NK-92 treated with Interleukin-12 subunit alpha and Interleukin-12 subunit beta, amount 100 ng/mL, for 24 hours (cell line): ENCODE measurements at regions not wholly inside any gene's neighbourhood (a gene's known extent, or its start where the extent isn't known, plus 50 kb on each side); places are given as distances from the start of the nearest gene placed in this dataset.
"Not testable (repeated sequence)": the region's sequence is repeated elsewhere in the genome, so short reads cannot be mapped to it uniquely, and the experiment has no call there.

ENCODE experiments used
- DNase-seq: peaks from one replicate; lab custom pipeline; 2025; lab: John Stamatoyannopoulos, UW

DNA sequence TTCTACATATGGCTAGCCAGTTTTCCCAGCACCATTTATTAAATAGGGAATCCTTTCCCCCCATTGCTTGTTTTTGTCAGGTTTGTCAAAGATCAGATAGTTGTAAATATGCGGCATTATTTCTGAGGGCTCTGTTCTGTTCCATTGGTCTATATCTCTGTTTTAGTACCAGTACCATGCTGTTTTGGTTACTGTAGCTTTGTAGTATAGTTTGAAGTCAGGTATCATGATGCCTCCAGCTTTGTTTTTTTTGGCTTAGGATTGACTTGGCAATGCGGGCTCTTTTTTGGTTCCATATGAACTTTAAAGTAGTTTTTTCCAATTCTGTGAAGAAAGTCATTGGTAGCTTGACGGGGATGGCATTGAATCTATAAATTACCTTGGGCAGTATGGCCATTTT is 60.0 kb upstream of the GPC3 start:
- DNase-seq, result not testable (repeated sequence)

DNA sequence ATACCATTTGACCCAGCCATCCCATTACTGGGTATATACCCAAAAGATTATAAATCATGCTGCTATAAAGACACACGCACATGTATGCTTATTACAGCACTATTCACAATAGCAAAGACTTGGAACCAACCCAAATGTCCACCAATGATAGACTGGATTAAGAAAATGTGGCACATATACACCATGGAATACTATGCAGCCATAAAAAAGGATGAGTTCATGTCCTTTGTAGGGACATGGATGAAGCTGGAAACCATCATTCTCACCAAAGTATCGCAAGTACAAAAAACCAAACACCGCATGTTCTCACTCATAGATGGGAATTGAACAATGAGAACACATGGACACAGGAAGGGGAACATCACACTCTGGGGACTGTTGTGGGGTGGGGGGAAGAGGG is 81.7 kb upstream of the GPC3 start:
- DNase-seq, result not testable (repeated sequence)

DNA sequence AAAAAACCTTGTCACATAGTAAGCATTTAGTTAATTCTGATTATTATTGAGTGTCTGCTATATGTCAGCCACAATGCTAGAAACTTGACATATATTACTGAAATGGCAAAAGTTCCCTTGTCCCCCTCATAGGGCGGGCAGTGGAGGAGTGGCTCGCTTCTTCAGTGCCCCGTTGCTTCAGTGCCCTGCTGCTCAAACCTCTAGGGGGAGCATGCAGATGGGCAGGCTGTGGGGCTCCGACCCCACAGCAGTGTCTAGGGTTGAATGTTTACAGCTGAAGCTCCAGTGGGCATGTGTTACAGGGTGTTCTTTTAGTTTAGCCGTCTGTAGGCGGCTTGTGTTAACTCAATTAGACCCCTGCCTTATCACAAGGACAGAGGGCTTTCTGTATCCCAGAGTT is 86.5 kb upstream of the GPC3 start:
- DNase-seq, result not testable (repeated sequence)

DNA sequence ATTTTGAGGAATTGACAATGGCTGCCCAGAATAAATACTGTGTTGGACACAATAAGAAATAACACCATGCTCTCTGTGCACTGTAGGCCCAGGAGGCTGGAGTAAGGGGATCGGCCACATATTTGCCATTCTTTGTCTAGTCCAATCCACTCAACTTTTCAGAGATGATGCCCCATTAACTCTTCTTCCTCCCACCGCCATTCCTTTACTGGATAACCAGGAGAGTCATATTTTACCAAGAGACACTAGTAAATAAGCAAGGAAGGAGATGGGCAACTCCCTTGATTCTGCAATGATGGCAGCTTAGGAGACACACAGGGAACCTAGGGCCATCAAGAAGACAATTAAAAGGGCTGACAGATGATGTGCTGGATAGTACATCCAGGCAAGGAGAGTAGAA is 87.9 kb upstream of the GPC3 start:
- DNase-seq, result no peak

DNA sequence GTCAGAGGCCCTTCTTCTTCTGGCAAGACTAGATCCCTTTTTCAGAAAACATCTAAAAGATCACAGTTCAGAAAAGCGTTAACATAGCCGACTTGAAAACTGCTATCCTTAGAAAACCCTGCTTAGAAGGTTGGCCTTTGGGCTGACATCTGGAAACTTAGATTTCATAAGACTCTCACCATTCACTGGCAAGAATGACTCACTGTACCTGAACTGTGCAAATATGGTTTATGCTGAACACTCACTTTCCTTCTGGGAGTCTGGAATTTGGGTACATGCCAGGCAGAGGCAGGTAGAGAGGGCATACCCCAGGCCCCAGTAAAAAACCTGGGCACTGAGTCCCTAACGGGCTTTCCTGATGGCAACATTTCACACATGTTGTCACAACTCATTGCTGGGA is 88.8 kb upstream of the GPC3 start:
- DNase-seq, result no peak

DNA sequence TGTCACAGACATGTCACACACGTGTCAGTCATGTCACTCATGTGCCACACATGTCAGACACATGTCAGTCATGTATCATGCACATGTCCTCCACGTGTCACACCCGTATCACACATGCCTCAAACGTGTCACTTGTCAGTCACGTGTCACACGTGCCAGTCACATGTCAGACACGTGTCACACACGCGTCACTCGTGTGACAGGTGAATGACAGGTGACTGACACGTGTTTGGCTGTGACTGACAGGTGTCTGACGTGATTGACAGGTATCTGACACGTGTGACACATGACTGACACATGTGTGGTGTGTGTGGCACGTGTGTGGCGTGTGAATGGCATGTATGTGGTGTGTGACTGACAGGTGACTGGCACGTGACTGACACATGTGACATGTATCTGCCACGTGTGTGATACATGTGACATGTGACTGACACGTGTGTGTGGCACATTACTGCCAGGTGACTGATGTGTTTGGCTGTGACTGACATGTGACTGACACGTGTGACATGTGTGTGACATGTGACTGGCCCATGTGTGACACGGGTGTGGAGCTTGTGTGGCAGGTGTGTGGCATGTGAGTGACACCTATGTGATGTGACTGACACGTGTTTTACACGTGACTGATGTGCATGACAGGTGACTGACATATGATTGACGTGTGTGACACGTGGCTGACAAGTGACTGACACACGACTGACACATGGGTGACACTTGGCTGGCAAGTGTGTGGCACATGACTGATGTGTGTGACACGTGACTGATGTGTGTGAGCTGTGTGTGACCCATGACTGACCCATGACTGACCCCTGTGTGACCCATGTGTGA is 90.7 kb upstream of the GPC3 start:
- DNase-seq, result no peak

DNA sequence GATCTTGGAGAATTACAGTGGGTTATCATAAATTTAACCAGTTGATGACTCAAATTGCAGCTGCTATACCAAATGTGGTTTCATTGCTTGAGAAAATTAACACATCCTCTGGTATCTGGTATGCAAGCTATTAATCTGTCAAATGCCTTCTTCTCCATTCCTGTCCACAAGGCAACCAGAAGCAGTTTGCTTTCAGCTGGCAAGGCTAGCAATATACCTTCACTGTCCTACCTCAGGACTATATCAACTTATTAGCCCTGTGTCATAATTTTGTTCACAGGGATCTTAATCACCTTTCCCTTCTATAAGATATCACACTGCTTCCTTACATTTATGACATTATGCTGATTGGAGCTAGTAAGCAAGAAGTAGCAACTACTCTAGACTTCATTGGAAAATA is 110.0 kb upstream of the GPC3 start:
- no peak for DNase-seq

DNA sequence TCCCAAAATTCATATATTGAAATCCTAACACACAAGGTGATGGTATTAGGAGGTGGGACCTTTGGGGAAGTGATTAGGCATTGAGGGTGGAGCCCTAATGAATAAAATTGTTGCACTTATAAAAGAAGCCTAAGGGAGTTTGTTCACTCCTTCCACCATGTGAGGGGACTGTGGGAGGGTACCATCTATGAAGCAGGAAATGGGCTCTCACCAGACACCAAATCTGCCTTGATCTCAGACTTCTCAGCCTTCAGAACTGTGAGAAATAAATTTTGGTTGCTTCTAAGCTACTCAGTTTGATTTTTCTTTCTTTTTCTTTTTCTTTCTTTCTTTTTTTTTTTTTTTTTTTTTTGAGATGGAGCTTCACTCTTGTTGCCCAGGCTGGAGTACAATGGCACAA is 116.2 kb upstream of the GPC3 start:
- no peak for DNase-seq

DNA sequence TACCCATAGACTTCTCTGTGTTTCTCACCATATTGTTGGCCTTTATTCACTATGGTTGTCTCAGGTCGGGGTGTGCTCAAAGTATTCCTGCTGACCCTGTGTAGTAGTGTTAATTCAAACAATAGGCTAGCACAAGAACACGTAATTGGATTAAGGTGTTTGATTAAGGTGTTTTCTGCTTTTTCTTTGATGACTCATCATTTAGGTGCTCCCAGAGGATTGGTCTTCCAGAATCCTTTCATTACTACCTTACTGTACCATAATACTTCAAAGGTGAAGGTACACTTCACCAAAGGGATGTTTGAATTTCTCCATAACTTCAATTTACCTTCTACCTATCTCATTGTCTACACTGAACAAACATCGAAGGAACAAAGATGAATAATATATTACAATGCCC is 121.7 kb upstream of the CCDC160 start:
- no peak for DNase-seq

DNA sequence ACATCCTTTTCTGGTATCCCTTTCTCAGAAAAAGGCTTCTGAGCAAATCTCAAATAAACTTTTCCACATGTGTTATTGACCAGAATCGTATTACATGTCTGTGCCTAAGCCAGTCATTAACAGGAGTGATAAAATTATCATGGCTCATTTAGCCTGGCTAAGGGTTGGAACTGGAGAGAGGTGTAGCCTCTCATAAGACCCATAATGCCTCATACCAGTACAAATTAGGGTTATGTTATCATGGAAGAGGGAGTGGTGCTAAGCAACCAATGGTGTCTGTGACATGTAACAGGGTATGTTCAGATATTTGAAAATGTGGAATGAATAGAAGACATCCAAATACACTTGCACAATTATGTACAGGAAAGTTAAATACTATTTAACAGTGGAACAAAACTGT is 99.6 kb upstream of the CCDC160 start:
- DNase-seq, result no peak

DNA sequence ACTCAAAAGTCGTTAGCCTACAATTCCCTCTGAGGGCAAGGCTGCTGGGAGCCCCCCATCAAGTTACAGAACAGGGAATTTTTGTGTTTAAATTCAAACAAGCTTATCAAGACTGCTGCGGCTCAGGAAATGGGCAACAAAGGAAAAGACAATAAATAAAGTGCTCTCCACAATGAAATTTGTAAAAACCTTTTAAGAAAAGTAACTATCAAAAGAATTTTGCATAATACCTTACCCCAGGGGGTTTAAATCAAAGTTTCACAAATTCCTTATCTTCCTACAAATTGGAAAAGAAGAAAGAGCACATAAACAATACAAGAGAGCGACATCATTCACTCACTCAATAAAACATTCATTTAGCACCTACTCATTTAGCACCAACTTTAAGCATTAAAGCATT is 97.9 kb upstream of the CCDC160 start:
- no peak for DNase-seq

DNA sequence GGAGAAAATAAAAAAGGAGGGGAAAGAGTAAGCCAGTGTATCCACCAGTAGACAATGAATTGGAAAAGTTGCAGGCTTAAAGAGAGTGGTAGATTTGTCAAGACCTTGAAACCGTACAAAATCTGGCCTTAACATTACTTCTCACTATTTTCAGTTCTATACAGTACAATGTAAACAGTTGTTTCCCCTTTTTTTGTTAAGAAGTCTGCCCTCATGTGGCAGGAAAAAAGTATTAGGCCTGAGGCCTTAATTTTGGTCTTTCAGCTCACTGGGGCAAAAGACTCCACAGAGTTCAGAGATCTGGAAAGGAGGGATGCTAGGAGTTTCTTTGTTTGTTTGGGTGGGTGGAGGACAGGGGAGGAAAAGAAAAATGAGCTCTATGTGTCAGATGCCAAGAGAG is 92.8 kb upstream of the CCDC160 start:
- no peak for DNase-seq

DNA sequence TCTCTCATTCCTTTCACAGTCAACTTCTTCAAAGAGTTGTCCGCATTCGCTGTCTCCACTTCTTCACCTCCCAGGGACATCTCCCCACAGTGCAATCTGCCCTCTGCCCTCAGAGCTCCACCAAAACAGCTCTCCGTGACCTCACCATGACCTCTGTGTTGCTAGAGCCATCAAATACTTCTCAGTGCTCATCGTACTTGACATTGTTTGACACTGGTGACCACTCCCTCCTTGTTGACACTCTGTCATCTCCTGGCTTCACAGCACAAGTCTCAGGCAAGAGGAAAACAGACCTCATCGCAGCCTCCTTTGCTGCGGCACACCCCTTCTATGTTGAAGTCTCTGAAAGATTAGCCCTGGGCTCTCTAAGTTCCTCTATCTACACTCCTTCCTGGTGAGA is 90.5 kb upstream of the CCDC160 start:
- no peak for DNase-seq

DNA sequence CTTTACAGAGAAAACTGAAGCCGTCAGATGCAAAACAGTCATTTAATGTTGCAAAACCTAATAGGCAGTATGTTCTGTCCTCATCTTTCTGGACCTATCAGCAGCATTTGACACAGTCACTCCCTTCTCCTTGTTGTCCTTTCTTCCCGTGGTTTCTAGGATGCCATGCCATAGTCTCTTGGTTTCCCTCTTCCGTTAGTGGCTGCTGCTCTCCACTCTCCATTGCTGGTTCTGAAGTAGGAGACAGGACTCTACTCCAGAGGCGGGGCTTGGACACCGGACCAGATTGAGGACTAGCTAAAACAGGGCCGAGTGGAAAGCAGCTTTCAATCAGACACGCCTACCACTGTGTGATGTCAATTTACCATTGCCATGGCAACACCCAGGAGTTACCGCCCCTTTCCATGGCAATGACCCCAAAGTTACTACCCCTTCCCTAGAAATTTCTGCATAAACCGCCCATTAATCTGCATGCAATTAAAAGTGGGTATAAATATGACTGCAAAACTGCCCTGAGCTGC is 88.8 kb upstream of the CCDC160 start:
- no peak for DNase-seq

DNA sequence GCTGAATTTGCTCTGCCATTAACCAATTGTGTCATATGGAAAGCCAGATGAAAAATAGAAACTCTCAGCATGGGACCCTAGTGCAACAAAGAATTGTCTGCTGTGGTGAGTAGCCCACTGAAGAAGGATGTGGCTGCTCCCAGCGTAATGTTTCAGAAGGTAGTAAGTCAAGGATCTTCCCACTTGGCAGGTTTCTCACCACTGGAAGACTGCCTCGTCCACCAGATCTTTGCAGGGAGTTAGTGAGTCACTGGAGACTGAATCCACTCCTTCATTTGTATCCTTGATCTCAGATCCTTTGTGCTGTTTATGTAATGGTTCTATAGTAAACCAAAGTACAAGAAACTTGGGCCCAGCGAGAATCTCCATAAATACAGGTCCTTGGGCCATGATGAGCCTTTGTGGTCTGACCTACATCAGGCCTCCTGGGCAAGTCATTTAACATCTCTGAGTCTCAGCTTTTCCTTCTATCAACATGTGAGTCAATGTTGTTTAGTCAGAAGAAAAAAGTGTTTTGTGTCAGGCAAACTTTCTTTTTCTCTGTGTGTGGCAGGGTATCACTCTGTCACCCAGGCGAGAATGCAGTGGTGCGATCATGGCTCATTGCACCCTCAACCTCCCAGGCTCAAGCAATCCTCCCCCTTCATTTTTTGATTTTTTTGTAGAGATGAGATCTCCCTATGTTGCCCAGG is 78.0 kb upstream of the CCDC160 start:
- DNase-seq, result no peak

DNA sequence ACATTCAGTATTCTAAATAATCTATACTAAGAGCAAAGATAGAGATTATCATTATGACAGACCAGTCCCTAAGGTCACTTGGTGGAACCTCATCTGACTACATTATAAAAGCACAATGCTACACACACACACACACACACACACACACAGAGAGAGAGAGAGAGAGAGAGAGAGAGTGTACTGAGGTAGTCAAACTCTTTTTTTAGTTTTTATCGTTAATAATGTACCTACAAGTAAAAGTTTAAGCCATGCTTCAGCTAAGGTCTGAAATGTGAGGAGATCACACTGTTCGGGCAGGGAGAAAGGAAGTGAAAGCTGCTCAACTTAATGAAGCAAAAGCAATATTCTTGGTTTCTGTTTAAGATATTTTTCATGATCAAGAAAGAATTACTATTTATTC is 75.8 kb upstream of the CCDC160 start:
- no peak for DNase-seq

DNA sequence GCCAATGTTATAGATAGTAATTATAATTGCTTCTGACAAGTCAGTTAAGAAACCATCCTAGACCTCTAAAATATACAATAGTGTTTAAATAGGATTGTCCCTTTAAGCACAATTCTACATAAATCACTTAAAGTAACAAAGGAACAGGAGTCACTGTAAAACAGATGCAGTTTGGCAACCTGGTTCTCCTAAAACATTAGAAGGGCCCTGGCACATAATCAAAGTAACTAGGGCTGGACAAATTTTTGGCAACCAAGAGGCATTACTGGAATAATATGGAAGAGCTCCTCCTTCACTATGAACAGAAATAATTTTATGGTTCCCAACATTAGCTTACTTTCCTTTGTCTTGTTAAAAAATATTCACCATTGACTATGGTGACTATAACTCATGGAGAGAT is 75.0 kb upstream of the CCDC160 start:
- DNase-seq, result no peak

DNA sequence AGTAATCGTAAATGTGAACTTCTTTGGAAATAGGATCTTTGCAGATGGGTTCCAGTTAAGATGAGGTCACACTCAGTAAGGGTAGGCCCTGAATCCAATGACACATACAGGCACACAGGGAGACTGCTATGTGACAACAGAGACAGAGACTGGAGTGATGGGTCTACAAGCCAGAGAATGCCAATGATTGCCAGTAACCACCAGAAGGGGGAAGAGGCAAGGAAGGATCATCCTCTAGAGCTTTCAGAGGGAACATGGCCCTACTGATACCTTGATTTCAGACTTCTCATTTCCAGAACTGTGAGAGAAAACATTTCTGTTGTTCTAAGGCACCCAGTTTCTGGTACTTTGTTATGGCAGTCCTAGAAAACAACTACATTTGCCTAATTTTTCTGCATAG is 73.1 kb upstream of the CCDC160 start:
- DNase-seq, result no peak

DNA sequence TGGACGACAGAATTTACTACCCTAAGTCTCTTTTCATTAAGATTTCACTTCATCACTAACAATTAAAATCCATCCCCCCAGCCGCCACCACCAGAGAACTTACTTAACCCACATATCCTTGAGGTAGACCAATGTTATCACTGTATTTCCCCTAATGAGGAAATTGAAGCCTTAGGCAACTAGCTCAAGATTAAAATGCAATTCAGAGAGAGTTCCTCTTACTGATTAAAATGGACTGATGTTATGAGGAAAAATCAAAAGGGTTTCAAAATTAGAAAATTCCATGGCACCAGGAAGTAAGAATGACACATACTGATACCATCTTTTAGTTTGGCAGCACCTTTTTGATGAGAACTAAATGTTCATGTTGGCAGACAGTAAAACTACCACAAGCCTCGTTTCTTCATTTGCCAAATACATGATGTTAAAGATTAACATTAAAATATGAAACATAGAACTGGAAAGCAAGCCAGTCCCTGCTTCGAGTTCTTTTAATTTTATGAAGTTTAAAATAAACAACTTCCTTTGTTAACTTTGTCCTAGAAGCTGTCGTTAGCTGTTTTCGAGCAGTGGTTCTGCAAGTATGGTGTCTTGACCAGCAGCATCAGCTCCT is 69.3 kb upstream of the CCDC160 start:
- DNase-seq, result no peak

DNA sequence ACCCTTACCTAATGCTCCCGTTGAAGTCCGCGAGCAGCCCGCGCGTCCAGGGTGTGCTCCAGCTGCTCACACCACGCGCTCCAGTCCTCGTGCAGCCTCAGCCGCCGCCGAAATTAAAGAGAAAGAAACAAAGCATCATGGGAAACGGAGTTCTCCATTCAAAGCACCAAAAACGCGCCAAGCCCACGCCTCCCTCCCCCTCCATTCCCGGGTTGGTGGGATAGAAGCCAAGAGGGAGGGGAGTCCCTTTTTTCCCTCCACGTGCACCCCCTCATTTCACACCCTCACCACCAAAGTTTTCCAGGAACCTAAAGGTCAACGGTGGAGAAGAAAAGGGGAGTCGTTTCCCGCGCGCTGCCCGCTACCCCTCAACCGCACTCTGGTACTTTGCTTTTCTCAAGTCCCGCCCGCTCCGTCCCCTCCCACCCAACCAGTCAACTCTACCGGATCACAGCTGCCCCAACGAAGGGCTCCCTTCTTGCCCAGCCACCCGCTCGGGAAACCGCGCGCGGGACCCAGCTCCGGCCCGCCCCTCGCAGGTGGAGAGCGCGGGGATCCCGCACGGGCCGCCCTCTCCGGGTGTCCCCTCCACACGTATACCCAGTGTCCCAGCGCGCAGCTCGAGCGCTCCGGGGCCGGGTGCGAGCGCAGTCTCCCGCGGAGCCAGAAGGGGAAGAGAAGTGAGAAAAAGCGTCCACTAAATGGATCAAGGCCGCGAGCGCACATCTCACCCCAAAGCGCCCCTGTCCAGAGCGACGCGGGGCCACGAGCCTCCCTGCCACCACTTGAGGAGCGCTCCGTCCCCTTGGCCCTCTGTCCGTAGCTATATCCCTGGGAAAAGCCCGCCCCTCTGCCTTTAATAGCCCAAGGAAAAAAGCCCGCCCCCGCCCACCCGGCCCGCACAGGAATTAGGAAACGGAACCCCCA is 65.1 kb upstream of the CCDC160 start:
- no peak for DNase-seq

DNA sequence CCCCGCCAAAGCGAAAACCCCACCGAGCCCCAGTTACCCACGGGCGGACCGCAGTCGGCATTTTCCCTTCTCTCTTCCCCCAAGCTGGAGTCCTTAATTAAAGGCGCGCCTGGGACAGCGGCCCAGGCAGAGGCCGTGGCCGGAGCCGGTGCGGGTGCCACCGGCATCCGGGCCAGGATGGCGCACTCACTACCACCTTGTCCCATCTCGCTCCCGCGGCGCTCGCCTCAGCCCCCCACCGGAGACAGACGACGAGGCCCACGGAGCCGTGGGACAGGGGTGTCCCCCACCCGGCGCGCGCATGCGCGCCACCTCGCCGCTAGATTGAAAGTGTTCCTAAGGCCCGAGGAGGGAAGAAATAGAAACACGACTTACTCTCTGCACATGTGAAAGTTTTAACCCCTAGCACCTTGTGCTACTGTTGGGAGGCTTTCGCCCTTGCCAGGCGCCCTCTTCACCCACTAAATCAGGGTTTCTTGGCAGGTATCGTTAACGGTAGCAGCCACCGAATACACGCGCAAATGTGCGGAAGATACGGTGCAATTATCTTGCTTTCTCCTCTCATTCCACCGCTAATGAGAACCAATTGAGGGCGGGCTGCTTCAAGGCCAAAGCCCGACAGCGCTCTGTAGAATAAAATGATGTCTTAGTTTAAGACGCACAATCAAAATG is 64.3 kb upstream of the CCDC160 start:
- DNase-seq, result no peak
